ENCODE measurements at regions not wholly inside any gene's neighbourhood (a gene's known extent, or its start where the extent isn't known, plus 50 kb on each side); places are given as distances from the start of the nearest gene placed in this dataset.

- Histone ChIP-seq H4K20me1 (ENCODE audit: insufficient read depth, low read length) (no peaks in the 10 kb centered on the region), H3K23ac (ENCODE audit: low read depth, low read length) (no peak overlapping the region), H2BK120ac (ENCODE audit: low read depth, low read length) (no peak overlapping the region), H3K4me2 (ENCODE audit: low read depth, low read length) (no peak overlapping the region), H2BK20ac (ENCODE audit: low read depth, low read length) (no peak overlapping the region), H3K4me1 (ENCODE audit: control insufficient read depth, insufficient read depth, low read length) (no peaks in the 10 kb centered on the region), H3K9me3 (ENCODE audit: control insufficient read depth, insufficient read depth, low read length) (peaks cover 3% of the 10 kb centered on the region), H3K14ac (replicated peaks; ENCODE audit: low read depth, low read length) (no peak overlapping the region), H3K27me3 (ENCODE audit: control insufficient read depth, insufficient read depth, low read length) (no peaks in the 10 kb centered on the region), H2AFZ (replicated peaks; ENCODE audit: low read length, poor library complexity) (no peak overlapping the region), H2AK5ac (ENCODE audit: low read depth, low read length) (no peak overlapping the region), H3K9ac (ENCODE audit: low read depth, low read length) (no peak overlapping the region), H3K9me1 (ENCODE audit: insufficient read depth, low read length) (no peaks in the 10 kb centered on the region), H3K18ac (ENCODE audit: low read depth, low read length) (no peak overlapping the region), H3K36me3 (ENCODE audit: control insufficient read depth, insufficient read depth, low read length) (no peaks in the 10 kb centered on the region), H4K8ac (ENCODE audit: low read depth in 2 of 2, low read length in 2 of 2) (no peak overlapping the region), H2BK5ac (ENCODE audit: low read depth, low read length, poor library complexity, severe bottlenecking) (no peak overlapping the region), H3K27ac (ENCODE audit: insufficient read depth, low read length) (no peak overlapping the region), H2AK9ac (replicated peaks; ENCODE audit: low read depth, low read length, poor library complexity) (no peak overlapping the region), H3K4me3 (ENCODE audit: insufficient read depth, low read depth, low read length) (no peak overlapping the region), H4K5ac (ENCODE audit: low read depth, low read length) (no peak overlapping the region), H3K4ac (ENCODE audit: low read depth, low read length) (no peak overlapping the region), H2BK15ac (ENCODE audit: low read depth, low read length) (no peak overlapping the region), H3K56ac (ENCODE audit: extremely low read depth, insufficient read depth, low read length) (no peak overlapping the region), H4K91ac (ENCODE audit: insufficient read depth, low read depth, low read length) (no peak overlapping the region), H3K79me1 (ENCODE audit: low read depth in 1 of 2, low read length in 2 of 2) (no peaks in the 10 kb centered on the region)
- whole genome bisulfite sequencing, 2 experiments (ENCODE audit: extremely low coverage in 2 of 2, insufficient read length in 1 of 2), result no CpG with 5 or more reads among the region's 7 CpGs
- ChIA-PET POLR2A (ENCODE audit: unreplicated experiment) (no interaction called here), CTCF (no interaction called here)
- ATAC-seq (ENCODE audit: low read depth) (no peak), DNase-seq (no peak)
- intact Hi-C loops (cut with micrococcal nuclease) (no loop called here), in situ Hi-C loops (cut with MboI; ENCODE audit: low sequenced_read_pairs) (no loop called here), dilution Hi-C loops (cut with HindIII; ENCODE audit: low sequenced_read_pairs, unreplicated experiment) (no loop called here)
- no TSS peak for BruUV-seq (replicated peaks)
- no peak for TF ChIP-seq MAFK (IDR thresholded peaks at IDR 0.05; ENCODE audit: low read depth, low read length)
- TF ChIP-seq, protein P1, sequence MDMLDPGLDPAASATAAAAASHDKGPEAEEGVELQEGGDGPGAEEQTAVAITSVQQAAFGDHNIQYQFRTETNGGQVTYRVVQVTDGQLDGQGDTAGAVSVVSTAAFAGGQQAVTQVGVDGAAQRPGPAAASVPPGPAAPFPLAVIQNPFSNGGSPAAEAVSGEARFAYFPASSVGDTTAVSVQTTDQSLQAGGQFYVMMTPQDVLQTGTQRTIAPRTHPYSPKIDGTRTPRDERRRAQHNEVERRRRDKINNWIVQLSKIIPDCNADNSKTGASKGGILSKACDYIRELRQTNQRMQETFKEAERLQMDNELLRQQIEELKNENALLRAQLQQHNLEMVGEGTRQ (IDR thresholded peaks at IDR 0.05; ENCODE audit: low read depth, low read length), result no peak
Measured at GRCh38 chr16:55222486-55222885, 101.5 kb upstream of the IRX6 start.

All from IMR-90 (cell line).